Spleen (tissue), 7 donors: ENCODE measurements at regions not wholly inside any gene's neighbourhood (a gene's known extent, or its start where the extent isn't known, plus 50 kb on each side); places are given as distances from the start of the nearest gene placed in this dataset.

Experiments used
- CTCF ChIP-seq, 11 experiments: fragments of 200-600 bp in 7 of 11; fragments of 450-650 bp in 4 of 11; sonication (generic) in 4 of 11; IDR thresholded peaks in 8 of 11; conservative IDR thresholded peaks in 3 of 11; 1 replicate in 7 of 11; 2 replicates in 4 of 11; pipeline versions ENCODE4 v1.4.0 to v1.8.0; 2016 to 2021; ENCODE audit warnings: antibody characterized with exemption in 11 of 11, inconsistent platforms in 4 of 11, mild to moderate bottlenecking in 1 of 11
- POLR2A ChIP-seq, 3 donors: fragments of 450-650 bp; IDR thresholded peaks; one replicate each; pipeline ENCODE4 v1.5.1; 2017; ENCODE audit warnings: antibody characterized with exemption in 3 of 3, mild to moderate bottlenecking in 1 of 3
- donor health status: DM: no; HTN: no; CAD: no; lungs with moderate emphysema.
- donor health status: DM: no; HTN: no; CAD: no.
- donor health status: DM: no; HTN: no; CAD: no.

GRCh38 chr4:34372815-34373214, 1871.5 kb downstream of the ARAP2 start:
- TF ChIP-seq POLR2A (IDR thresholded peaks at IDR 0.05) (no peak), CTCF (IDR thresholded peaks at IDR 0.05 in 8 of 11, conservative IDR thresholded peaks at IDR 0.05 in 3 of 11) (no peak)
